GM18508 (cell line): ENCODE measurements at regions not wholly inside any gene's neighbourhood (a gene's known extent, or its start where the extent isn't known, plus 50 kb on each side); places are given as distances from the start of the nearest gene placed in this dataset.

Source experiments
- ATAC-seq: cut with Tn5 transposase; IDR thresholded peaks from one replicate; pipeline ENCODE4 v1.9.1; 2021; ENCODE audit warnings: moderate number of reproducible peaks; ENCODE audit not compliant: insufficient read depth, unreplicated experiment

DNA sequence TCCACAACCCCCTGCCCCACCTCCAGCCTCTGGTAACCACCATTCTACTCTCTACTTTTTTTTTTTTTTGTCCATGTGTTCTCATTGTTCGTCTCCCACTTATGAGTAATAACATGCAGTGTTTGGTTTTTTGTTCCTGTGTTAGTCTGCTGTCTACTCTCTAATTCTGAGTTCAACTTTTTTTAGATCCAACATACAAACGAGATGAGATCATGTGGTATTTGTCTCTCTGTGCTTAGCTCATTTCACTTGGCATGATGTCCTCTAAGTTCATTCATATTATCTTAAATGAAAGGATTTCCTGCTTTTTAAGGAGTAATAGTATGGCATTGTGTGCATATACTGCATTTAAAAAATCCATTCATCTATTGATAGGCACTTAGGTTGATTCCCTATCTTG lies 130.9 kb downstream of the NMUR2 start:
- no peak for ATAC-seq

DNA sequence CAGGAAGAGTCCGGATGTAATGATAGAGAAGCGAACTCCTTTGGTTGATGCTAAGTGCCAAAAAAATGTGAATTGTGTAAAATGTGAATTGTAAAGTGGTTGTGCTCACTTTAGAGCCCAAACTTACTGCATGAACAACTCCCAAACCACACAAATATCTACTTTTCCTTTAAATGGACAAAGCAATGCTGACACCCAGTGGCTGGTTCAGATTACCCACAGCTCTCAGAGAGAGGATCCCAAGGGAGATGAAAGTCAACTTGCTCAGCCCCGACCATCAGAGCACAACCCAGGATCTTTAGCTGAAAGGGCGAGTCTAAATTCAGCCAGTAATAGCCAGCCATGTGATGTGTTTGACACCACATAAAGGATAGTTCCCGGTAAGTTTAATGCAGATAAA lies 133.7 kb downstream of the NMUR2 start:
- ATAC-seq = no peak

DNA sequence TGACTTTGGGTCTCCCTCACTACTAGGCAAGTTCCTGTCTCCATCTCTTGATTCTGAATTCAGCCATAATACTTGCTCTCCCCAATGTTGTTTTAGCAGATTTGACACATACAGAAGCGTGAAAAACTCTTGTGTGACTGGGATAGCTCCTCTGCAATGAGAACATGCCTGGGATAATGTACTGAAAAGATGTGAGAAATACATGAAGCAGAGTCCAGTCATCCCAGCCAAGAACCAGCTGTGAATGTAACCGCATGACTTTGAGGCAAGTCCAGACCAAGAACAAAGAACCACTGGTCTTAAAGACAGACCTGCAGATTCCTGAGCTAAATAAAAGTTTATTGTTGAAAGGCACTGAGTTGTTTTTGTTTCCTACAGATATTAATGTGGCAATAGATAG lies 135.0 kb downstream of the NMUR2 start:
- ATAC-seq = no peak

DNA sequence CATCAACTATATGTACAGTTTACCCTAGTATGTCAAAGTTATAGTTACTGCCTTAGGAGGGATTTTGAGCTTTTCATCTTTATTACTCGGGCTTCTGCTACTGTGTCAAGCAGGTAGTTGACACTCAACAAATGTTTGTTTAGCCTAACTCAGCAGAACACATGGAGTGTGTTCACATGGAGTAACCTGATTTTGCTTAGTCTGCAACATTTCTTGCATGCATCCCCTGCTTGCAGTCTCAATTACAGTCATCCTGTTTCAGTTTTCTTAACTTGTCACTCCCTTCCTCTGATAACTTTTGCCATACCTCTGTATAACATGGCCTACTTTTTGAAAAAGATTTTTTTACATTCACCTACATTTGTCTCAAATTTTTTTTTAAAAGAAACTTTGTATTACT lies 135.5 kb downstream of the NMUR2 start:
- no peak for ATAC-seq

DNA sequence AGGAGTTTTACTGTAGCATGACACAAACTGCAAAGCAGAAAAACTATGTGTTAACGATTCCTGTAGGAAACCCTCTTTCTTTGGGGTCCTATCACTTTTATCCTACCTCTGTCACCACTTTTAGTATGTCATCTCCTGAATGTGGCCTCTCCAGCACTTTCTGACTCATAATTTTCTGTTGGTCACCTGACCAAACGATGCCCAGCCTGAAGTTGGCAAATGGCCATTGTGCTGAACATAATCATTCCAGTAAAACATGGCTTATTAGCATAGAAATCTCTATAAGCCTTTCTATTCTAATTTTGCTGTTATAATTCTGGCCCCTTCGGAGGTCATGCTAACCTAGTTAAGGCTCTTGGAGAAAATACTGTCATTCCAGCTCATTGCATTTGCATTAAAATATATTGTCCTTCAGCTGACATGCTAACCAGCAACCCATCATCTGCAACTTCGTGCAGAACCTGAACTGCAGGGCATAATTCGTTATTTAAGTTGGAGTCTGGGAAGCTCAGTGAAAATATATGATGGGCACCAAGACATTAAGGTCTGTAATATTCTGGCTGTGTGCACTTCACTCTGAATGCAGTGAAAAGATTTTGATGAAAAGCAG lies 140.3 kb downstream of the NMUR2 start:
- ATAC-seq = no peak

DNA sequence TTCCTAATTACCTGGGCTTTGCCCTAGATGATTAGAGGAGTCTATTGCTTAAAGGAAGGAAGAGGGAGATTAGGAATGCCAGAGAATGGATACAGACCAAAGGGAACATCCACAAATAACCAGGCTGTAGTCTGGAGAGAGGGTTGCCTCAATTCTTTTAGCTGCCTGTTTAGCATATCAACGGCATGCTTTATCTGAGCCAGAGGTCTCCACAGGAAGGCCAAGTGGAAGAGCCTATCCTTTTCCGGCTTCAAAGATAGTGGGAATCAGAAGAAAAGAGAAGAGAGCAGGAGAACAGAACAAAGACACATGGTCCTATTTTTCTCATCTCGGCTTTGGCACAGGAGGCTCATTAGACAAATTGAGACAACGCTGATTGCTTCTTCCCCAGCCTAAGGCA lies 142.4 kb downstream of the NMUR2 start:
- no peak for ATAC-seq

DNA sequence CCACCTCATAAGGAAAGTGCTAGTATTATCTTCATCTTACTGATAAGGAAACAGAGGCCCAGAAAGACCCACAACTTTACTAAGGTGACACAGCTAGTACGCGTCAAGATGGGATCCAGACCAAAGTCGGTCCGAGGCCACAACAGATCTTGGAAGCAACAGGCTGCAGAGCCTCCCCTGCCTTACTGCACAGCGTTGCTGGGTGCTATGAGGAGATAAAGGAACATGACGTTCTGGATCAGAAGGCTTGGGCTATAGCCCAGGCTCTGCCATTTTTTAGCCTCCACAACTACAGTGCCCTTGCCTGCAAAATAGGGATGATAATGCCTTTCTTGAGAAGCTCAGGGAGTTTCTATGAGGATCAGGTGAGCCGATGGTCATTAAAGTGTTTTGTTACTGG lies 144.1 kb downstream of the NMUR2 start:
- ATAC-seq = no peak

DNA sequence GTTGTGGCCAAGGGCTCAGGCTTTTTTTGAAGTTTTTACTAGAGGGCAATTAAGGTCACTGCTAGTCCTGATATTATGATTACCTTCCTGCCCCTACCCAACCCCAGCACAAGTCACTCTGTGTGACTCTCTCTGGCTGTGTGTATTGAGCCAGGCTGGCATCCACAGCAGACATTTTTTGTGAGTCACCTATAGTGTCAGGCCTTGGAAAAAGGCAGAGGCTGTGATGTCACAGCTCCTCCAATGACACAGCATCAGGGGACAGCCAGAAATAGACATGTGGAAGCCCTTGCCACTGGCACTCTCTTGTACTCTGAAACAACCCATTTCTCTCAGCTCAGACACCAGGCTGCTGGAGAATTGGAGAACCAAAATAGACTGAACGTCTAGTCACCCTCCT lies 145.4 kb downstream of the NMUR2 start:
- no peak for ATAC-seq

DNA sequence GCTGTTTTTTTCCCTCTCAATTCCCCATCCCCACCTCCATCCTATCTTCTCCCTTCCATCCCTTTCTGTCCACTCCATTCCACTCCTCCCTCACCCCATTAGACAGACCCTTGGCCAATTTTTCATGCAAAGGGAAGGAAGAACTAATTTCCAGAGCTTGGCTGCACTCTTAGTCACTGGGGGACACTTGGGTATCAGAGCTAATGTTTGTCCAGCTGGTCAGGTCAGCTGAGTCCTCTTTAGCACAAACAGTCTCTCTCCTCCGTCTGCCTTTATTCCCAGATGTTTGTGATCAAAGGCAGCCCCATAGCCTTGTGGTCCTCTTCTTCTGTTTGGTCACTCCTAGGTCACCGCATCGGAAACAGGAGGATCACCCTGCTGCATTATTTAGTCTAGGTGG lies 148.5 kb downstream of the NMUR2 start:
- no peak for ATAC-seq

DNA sequence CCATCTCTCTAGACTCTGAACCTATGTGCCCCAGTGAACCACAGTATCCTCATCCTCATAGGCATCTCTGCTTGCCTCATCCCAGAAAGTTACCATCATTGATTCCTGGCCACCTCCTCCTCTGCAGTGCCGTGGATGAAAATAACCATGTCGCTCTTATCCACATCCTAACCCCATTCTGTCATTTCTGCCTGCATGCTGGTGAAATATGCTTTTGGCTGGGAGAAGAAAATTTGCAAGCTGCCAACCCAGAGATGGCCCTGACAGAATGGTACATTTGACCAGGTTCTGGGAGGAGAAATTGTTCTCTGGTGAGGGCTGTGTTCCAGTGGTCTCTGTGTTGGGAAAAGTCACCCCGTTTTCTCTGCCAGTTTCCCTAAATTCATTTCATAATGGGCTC lies 149.7 kb downstream of the NMUR2 start:
- no peak for ATAC-seq

DNA sequence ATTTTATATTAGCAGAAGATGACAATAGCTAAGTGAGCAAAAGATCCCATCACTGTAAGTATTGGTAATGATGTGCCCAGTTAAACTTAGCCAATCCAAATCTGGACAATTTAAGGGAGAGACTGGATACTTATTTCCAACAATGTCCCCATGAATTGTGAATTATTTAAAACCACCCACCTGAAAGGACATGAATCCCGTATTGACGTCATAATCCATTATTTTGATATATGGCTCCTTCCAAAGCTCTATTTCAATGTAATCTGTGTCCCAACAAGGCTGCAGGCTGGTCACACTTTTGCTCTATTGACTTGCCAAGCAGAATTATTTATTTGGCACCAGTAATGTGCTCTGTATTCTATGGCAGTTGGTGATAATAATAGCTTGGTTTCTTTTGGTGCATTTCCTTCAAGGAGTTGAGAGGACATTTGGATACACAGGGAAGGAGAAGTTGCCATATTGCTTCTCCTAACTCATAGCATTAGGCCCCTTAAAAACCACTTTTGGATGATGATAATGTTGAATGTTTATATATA lies 157.2 kb downstream of the NMUR2 start:
- ATAC-seq = no peak

DNA sequence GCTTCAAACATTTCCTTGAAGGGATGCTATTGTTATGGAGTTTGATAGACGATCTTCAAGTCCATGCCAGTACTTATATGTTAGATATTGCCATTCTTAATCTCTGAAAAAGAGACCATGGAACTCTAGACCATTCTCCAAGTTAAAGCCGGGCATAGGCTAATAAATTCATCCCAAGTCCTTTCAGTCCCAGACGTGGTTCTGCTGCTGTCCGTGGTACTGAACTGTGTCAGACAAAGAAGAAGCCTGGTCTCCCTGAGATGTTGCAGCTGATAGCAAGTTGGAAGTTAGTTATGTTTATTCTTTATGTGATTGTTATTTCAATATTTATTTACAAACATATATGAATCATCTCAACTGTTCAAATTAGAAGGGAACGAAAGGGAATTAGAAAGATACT lies 158.7 kb downstream of the NMUR2 start:
- ATAC-seq = no peak

DNA sequence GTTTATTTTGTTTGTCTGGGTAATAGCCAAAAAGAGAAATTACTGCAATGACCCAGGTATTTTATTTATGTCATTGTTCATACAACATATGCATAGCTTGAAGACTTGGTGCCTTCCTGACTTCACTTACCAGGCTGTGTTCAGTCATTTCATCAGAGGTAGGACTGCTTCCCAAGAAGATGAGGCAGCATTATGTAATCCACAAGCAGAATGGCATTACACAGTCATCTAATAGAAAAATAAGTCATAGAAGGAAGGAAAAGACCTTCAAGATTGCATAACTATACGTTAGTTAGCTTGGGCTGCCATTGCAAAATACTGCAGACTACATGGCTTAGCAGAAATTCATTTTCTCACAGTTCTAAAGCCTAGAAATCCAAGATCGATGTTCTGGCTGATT lies 167.5 kb downstream of the NMUR2 start:
- ATAC-seq = no peak

DNA sequence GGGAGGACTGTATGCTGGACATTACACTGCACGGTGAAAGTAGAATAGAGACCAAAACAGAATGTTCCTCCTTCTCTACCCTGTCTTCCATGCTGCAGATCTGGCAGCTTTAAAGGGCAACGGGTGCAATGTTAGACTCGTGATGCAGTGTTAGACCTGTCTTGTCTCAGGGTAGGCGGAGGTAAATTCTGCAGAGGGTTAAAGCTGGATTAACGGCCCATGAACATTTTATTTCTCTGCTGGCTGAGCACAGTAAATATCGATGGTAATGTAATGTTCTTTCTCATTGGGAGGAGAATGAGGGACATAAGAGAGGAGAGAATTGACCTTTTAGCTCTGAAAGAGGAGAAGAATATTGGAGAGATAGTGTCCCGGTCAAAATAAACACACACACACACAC lies 178.9 kb downstream of the NMUR2 start:
- ATAC-seq = no peak

DNA sequence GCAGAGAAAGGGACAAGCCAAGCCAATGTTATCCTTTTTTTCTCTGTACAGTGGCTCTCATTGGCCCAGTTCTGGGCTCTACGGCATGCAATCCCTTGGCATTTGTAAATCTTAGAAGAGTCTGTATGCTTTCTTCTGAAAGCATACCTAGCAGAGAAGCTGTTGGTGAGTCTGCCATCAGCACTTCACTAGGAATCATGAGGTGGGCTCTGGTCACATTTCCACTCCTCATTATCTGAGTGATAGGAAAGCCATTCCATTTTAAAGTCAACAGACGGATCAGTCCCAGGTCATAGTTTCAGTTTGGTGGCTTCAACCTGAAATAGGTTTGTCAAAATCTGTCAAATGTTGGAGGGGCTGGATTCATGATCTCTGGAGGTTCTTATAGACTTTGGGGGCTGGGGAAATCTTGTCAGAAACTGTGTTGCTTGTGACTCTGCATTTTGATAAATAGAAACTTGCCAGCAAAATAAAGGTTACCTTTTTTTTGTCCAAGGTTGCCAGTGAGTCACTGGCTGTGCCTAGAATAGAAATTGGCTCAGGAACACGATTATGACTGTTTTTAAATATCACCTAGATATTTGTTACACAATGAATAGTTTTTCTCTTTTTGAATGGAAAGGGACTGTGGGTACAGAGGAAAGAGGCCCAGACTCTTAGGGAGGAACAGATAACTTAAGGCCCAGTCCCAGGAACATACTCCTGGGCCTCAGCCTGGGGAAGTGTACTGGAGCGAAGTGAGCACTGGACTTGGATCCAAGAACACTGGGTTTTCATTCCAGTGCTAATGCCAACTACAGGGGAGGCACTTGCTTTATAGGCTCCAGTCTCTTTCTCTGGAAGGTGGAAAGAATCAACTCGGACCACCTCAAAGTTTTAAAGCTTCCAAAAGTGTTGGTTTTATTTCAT lies 183.1 kb downstream of the NMUR2 start:
- no peak for ATAC-seq

DNA sequence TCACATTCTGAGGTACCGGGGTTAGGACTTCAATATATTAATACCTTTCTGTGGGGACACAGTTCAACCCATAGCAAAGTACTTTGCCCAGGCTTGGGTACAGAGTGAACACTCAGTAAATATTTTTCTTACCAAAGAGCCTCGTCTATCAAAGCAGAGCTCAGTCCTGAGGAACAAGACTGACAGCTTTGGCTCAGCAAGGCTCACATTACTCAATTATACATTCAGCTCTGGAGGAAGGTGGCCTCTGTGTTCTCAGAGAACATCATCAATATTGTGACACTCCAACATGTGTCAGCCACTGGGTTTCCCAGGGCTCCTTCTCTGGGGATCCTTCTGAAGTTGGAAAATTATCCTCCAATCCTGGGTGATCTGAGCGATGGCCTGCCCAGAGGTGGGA lies 186.4 kb downstream of the NMUR2 start:
- ATAC-seq = no peak

DNA sequence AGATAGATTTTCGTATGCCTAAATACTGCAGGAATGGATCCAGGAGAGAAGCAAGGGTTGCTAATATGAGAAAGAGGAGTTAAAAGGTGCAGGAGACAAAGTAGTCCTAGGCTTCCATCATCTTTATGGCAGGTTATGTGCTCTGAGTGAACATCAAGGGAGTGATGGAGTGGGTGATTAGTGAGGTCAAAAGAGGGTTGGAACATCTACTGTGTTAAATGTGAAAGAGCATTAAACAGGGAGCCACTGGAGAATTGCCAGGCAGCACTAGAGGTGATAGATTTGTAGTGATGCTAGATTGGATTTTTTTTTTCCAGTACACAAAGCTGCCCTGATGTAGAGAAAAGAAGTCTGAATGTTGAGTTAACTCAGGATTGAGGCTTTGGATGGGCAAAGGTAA lies 199.3 kb downstream of the NMUR2 start:
- no peak for ATAC-seq

DNA sequence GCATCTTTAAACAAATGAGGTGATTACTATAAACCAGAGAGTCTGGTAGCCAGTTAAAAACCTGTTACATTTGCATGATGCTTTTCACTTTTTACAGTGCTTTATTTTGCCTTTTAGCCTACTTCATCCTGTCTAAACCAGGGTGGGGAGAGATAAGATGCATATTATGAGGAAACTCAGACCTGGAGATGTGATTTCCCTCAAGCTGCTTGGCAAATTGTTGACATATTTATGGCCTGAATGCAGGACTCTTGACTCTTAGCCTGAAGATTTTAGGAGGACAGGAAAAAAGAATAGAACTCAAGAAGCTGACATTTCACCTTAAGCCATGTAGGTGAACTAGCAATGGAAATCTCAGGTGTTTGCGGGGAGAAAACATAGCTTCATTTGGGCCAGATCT lies 202.8 kb downstream of the NMUR2 start:
- no peak for ATAC-seq

DNA sequence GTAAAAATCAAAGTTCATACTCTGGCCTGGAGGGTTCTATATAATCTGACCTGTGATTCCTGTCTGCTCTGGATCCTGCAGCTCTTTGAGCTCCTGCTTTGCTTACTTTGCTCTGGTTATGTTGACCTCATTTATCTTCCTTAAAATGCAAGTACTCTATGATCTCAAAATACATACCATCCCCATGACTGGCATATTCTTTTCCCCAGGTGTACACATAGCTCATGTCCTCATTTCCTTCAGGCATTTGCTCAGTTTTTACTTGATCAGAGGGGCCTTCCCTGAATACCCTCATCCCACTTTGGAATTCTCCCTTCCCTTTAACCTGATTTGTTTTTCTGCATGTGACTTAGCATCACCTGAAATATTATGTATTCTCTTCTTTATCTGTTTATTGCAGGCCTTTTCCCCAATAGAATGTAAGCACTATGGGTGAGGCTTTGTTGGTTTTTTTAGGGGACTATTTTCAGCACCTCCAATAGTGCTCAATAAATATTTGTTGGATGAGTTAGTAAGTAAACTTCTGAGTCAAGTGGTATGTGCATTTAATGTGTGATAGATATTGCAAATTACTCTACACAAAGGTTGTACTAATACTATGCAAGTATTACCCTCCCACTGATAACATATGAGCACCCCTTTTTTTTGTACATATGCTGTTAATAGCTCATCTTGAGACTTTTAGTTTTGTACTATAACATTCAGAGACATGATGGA lies 211.5 kb downstream of the NMUR2 start:
- no peak for ATAC-seq

DNA sequence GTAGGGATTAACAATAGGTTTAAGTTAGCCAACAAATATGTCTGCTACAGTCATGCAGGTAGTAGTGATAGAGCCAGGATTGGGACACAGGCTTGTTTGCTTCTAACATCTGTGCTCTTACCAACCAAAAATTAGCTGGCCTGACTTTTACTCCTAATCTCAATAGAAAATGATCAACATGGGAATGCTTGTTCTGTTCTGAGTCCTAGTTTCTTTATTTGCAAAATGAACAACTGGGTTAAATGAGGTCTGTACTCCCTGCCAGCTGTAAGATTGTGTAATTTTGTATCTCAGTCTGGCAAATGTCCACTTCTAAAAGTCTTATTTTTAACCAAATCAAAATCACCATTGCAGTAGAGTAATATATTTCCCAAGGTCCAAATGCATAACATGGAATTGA lies 216.8 kb downstream of the NMUR2 start:
- ATAC-seq = no peak

DNA sequence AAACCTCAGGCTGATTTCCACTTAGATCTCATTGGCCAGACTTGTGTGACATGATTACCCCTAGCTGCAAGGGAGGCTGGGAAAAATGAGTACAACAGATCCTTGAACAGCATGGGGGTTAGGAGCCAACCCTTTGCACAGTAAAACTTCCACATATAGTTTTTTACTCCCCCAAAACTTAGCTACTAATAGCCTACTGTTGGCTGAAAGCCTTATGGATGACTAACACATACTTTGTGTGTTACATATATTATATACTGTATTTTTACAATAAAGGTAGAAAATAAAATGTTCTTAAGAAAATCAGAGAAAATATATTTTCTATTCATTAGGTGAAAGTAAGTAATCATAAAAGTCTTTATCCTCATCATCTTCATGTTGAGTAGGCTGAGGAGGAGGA lies 217.4 kb downstream of the NMUR2 start:
- no peak for ATAC-seq
